ENCODE measurements at regions not wholly inside any gene's neighbourhood (a gene's known extent, or its start where the extent isn't known, plus 50 kb on each side); places are given as distances from the start of the nearest gene placed in this dataset.
A peak's percentile ranks its signal among the peaks of the same experiment; 100 is the strongest.
"Not testable (repeated sequence)": the region's sequence is repeated elsewhere in the genome, so short reads cannot be mapped to it uniquely, and the experiment has no call there.

GRCh38 chr5:108521841-108522506 is 140.1 kb upstream of the FBXL17 start:
- ATAC-seq (ENCODE audit: low read depth) (peak; percentile 41), DNase-seq (ENCODE audit: low spot score in 2 of 2) (peak in 1 of 2 donors; percentile 5)
- peaks cover 3% of the 10 kb centered on the region for H3K36me3 Mint-ChIP-seq
- peaks cover 27% of the 10 kb centered on the region for H3K4me1 Mint-ChIP-seq
- H3K27me3 Mint-ChIP-seq = peaks cover 2% of the 10 kb centered on the region
- H3K4me3 Mint-ChIP-seq = no peak overlapping the region
- peaks cover 6% of the 10 kb centered on the region for H3K9me3 Mint-ChIP-seq
- H3K27ac Mint-ChIP-seq = peak overlapping the region; percentile 70

GRCh38 chr5:108521011-108521700 is 139.3 kb upstream of the FBXL17 start:
- peak overlapping the region; percentile 39 for H3K4me3 Mint-ChIP-seq
- H3K9me3 Mint-ChIP-seq = peaks cover under 1% of the 10 kb centered on the region
- ATAC-seq (ENCODE audit: low read depth) (peak; percentile 87), DNase-seq (ENCODE audit: low spot score in 2 of 2) (peak in 1 of 2 donors; percentile 8)
- no peaks in the 10 kb centered on the region for H3K36me3 Mint-ChIP-seq
- H3K27me3 Mint-ChIP-seq = peaks cover 2% of the 10 kb centered on the region
- H3K4me1 Mint-ChIP-seq = peaks cover 27% of the 10 kb centered on the region
- H3K27ac Mint-ChIP-seq = peak overlapping the region; percentile 70

GRCh38 chr5:108516785-108517184 is 134.9 kb upstream of the FBXL17 start:
- DNase-seq (ENCODE audit: low spot score in 2 of 2) (no peak), ATAC-seq (ENCODE audit: low read depth) (no peak)
- no peak overlapping the region for H3K4me3 Mint-ChIP-seq
- H3K36me3 Mint-ChIP-seq = no peaks in the 10 kb centered on the region
- peaks cover 5% of the 10 kb centered on the region for H3K27me3 Mint-ChIP-seq
- no peaks in the 10 kb centered on the region for H3K9me3 Mint-ChIP-seq
- peaks cover 7% of the 10 kb centered on the region for H3K4me1 Mint-ChIP-seq
- no peak overlapping the region for H3K27ac Mint-ChIP-seq

GRCh38 chr5:108515517-108516105 is 133.7 kb upstream of the FBXL17 start:
- Mint-ChIP-seq H3K4me3 (no peak overlapping the region), H3K36me3 (no peaks in the 10 kb centered on the region), H3K4me1 (no peaks in the 10 kb centered on the region), H3K27me3 (peaks cover 5% of the 10 kb centered on the region), H3K27ac (no peak overlapping the region), H3K9me3 (no peaks in the 10 kb centered on the region)
- ATAC-seq (ENCODE audit: low read depth) = no peak
- no peak for DNase-seq (ENCODE audit: low spot score in 2 of 2)

- Mint-ChIP-seq H3K4me1 (no peaks in the 10 kb centered on the region), H3K9me3 (no peaks in the 10 kb centered on the region), H3K4me3 (no peak overlapping the region), H3K36me3 (no peaks in the 10 kb centered on the region), H3K27ac (no peak overlapping the region), H3K27me3 (peaks cover 8% of the 10 kb centered on the region)
- ATAC-seq (ENCODE audit: low read depth) (no peak), DNase-seq (ENCODE audit: low spot score in 2 of 2) (no peak)
Measured at GRCh38 chr5:108508979-108509378, 127.1 kb upstream of the FBXL17 start.

GRCh38 chr5:108507631-108508030 is 125.7 kb upstream of the FBXL17 start:
- no peak overlapping the region for H3K27ac Mint-ChIP-seq
- H3K4me3 Mint-ChIP-seq = no peak overlapping the region
- no peaks in the 10 kb centered on the region for H3K9me3 Mint-ChIP-seq
- DNase-seq (ENCODE audit: low spot score in 2 of 2) (no peak), ATAC-seq (ENCODE audit: low read depth) (no peak)
- no peaks in the 10 kb centered on the region for H3K4me1 Mint-ChIP-seq
- H3K36me3 Mint-ChIP-seq = no peaks in the 10 kb centered on the region
- H3K27me3 Mint-ChIP-seq = peaks cover 8% of the 10 kb centered on the region

GRCh38 chr5:108505608-108506007 is 123.7 kb upstream of the FBXL17 start:
- DNase-seq (ENCODE audit: low spot score in 2 of 2) (no peak), ATAC-seq (ENCODE audit: low read depth) (no peak)
- no peak overlapping the region for H3K27ac Mint-ChIP-seq
- H3K27me3 Mint-ChIP-seq = peaks cover 5% of the 10 kb centered on the region
- no peak overlapping the region for H3K4me3 Mint-ChIP-seq
- no peaks in the 10 kb centered on the region for H3K36me3 Mint-ChIP-seq
- no peaks in the 10 kb centered on the region for H3K4me1 Mint-ChIP-seq
- H3K9me3 Mint-ChIP-seq = no peaks in the 10 kb centered on the region

- Mint-ChIP-seq H3K4me1 (no peaks in the 10 kb centered on the region), H3K36me3 (no peaks in the 10 kb centered on the region), H3K4me3 (no peak overlapping the region), H3K27me3 (peaks cover 5% of the 10 kb centered on the region), H3K27ac (no peak overlapping the region), H3K9me3 (peaks cover under 1% of the 10 kb centered on the region)
- DNase-seq (ENCODE audit: low spot score in 2 of 2) (no peak), ATAC-seq (ENCODE audit: low read depth) (no peak)
Measured at GRCh38 chr5:108504974-108505373, 123.1 kb upstream of the FBXL17 start.

GRCh38 chr5:108503986-108504385 is 122.1 kb upstream of the FBXL17 start:
- peaks cover 5% of the 10 kb centered on the region for H3K27me3 Mint-ChIP-seq

GRCh38 chr5:108495615-108496014 is 113.7 kb upstream of the FBXL17 start:
- ATAC-seq (ENCODE audit: low read depth); H3K27me3 Mint-ChIP-seq; H3K4me3 Mint-ChIP-seq; H3K4me1 Mint-ChIP-seq; DNase-seq (ENCODE audit: low spot score in 2 of 2); H3K9me3 Mint-ChIP-seq; H3K36me3 Mint-ChIP-seq; H3K27ac Mint-ChIP-seq: not testable (repeated sequence)

More at GRCh38 chr5:108503986-108504385, 122.1 kb upstream of the FBXL17 start:
- H3K36me3 Mint-ChIP-seq = no peaks in the 10 kb centered on the region
- H3K4me1 Mint-ChIP-seq = no peaks in the 10 kb centered on the region
- no peak for ATAC-seq (ENCODE audit: low read depth)
- H3K9me3 Mint-ChIP-seq = peaks cover 6% of the 10 kb centered on the region
- H3K27ac Mint-ChIP-seq = no peak overlapping the region
- no peak overlapping the region for H3K4me3 Mint-ChIP-seq
- DNase-seq (ENCODE audit: low spot score in 2 of 2) = no peak

GRCh38 chr5:108487951-108488350 is 106.1 kb upstream of the FBXL17 start:
- no peak for DNase-seq (ENCODE audit: low spot score in 2 of 2)
- no peak for ATAC-seq (ENCODE audit: low read depth)
- H3K4me3 Mint-ChIP-seq = no peak overlapping the region
- H3K27ac Mint-ChIP-seq = no peak overlapping the region
- peaks cover 3% of the 10 kb centered on the region for H3K9me3 Mint-ChIP-seq
- H3K27me3 Mint-ChIP-seq = peaks cover 4% of the 10 kb centered on the region
- no peaks in the 10 kb centered on the region for H3K36me3 Mint-ChIP-seq
- no peaks in the 10 kb centered on the region for H3K4me1 Mint-ChIP-seq

- no peaks in the 10 kb centered on the region for H3K9me3 Mint-ChIP-seq
- no peaks in the 10 kb centered on the region for H3K36me3 Mint-ChIP-seq
- DNase-seq (ENCODE audit: low spot score in 2 of 2) (no peak), ATAC-seq (ENCODE audit: low read depth) (no peak)
- H3K4me3 Mint-ChIP-seq = no peak overlapping the region
- peaks cover 4% of the 10 kb centered on the region for H3K27me3 Mint-ChIP-seq
- peaks cover 3% of the 10 kb centered on the region for H3K4me1 Mint-ChIP-seq
- no peak overlapping the region for H3K27ac Mint-ChIP-seq
Measured at GRCh38 chr5:108484035-108484434, 102.1 kb upstream of the FBXL17 start.

- DNase-seq (ENCODE audit: low spot score in 2 of 2) (no peak), ATAC-seq (ENCODE audit: low read depth) (no peak)
- no peaks in the 10 kb centered on the region for H3K36me3 Mint-ChIP-seq
Measured at GRCh38 chr5:108481355-108481931, 99.5 kb upstream of the FBXL17 start.

GRCh38 chr5:108472237-108472636 is 90.3 kb upstream of the FBXL17 start:
- Mint-ChIP-seq H3K4me3 (no peak overlapping the region), H3K36me3 (no peaks in the 10 kb centered on the region), H3K9me3 (no peaks in the 10 kb centered on the region), H3K4me1 (no peaks in the 10 kb centered on the region), H3K27ac (no peak overlapping the region), H3K27me3 (peaks cover 2% of the 10 kb centered on the region)
- no peak for ATAC-seq (ENCODE audit: low read depth)
- DNase-seq (ENCODE audit: low spot score in 2 of 2) = no peak

More at GRCh38 chr5:108481355-108481931, 99.5 kb upstream of the FBXL17 start:
- peaks cover 3% of the 10 kb centered on the region for H3K4me1 Mint-ChIP-seq
- H3K4me3 Mint-ChIP-seq = no peak overlapping the region
- H3K9me3 Mint-ChIP-seq = no peaks in the 10 kb centered on the region
- H3K27ac Mint-ChIP-seq = no peak overlapping the region
- H3K27me3 Mint-ChIP-seq = peaks cover 2% of the 10 kb centered on the region
